Testis (tissue), 2 donors: ENCODE measurements at regions not wholly inside any gene's neighbourhood (a gene's known extent, or its start where the extent isn't known, plus 50 kb on each side); places are given as distances from the start of the nearest gene placed in this dataset.
"Not testable (repeated sequence)": the region's sequence is repeated elsewhere in the genome, so short reads cannot be mapped to it uniquely, and the experiment has no call there.

ENCODE experiments used
- DNase-seq: peaks from one replicate; pipeline ENCODE4 v3.0.0-alpha.2; 2019
- H3K27ac ChIP-seq, 2 donors: fragments of 200-600 bp; sonication (generic); one replicate each; pipeline ENCODE4 v1.5.1; 2019
- H3K27me3 ChIP-seq: fragments of 200-600 bp; sonication (generic); one replicate; pipeline ENCODE4 v1.5.1; 2019
- H3K36me3 ChIP-seq: fragments of 200-600 bp; sonication (generic); one replicate; pipeline ENCODE4 v1.5.1; 2017; ENCODE audit warnings: low read depth; ENCODE audit errors: missing control alignments
- H3K4me1 ChIP-seq: fragments of 200-600 bp; sonication (generic); one replicate; pipeline ENCODE4 v1.5.1; 2019
- H3K4me3 ChIP-seq, 2 donors: fragments of 200-600 bp; sonication (generic); one replicate each; pipeline ENCODE4 v1.5.1; 2017 to 2019
- H3K9me3 ChIP-seq: fragments of 200-600 bp; sonication (generic); one replicate; pipeline ENCODE4 v1.5.1; 2017
- POLR2A ChIP-seq: fragments of 450-650 bp; IDR thresholded peaks from one replicate; pipeline ENCODE4 v1.6.1; 2017; ENCODE audit warnings: antibody characterized with exemption, mild to moderate bottlenecking, moderate library complexity
- WGBS, 2 donors: methylation state at CpG; one replicate each; pipeline ENCODE4 v1.1.5; 2018; 5-methylcytosine and 5-hydroxymethylcytosine counted together
- intact Hi-C: fragments of 100-400 bp; cut with DNase I; formaldehyde crosslinking; loops from one replicate; pipeline ENCODE4 v1.15.1; 2023; ENCODE audit warnings: low total_unique reads
- TF ChIP-seq, protein P1 (sequence below), 3 experiments: fragments of 450-650 bp in 2 of 3; fragments of 200-600 bp in 1 of 3; sonication (generic) in 1 of 3; IDR thresholded peaks; one replicate each; pipeline ENCODE4 v1.5.1; 2016 to 2019; ENCODE audit warnings: antibody characterized with exemption in 3 of 3, mild to moderate bottlenecking in 2 of 3, moderate library complexity in 1 of 3

- H3K4me1 ChIP-seq: no peaks in the 10 kb centered on the region
- TF ChIP-seq POLR2A: no peak
- TF ChIP-seq, protein P1, sequence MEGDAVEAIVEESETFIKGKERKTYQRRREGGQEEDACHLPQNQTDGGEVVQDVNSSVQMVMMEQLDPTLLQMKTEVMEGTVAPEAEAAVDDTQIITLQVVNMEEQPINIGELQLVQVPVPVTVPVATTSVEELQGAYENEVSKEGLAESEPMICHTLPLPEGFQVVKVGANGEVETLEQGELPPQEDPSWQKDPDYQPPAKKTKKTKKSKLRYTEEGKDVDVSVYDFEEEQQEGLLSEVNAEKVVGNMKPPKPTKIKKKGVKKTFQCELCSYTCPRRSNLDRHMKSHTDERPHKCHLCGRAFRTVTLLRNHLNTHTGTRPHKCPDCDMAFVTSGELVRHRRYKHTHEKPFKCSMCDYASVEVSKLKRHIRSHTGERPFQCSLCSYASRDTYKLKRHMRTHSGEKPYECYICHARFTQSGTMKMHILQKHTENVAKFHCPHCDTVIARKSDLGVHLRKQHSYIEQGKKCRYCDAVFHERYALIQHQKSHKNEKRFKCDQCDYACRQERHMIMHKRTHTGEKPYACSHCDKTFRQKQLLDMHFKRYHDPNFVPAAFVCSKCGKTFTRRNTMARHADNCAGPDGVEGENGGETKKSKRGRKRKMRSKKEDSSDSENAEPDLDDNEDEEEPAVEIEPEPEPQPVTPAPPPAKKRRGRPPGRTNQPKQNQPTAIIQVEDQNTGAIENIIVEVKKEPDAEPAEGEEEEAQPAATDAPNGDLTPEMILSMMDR (IDR thresholded peaks at IDR 0.05): no peak
- no peaks in the 10 kb centered on the region for H3K36me3 ChIP-seq
- intact Hi-C loops: no loop called here
- no peak for DNase-seq
- no peak overlapping the region for H3K27ac ChIP-seq
- no peaks in the 10 kb centered on the region for H3K27me3 ChIP-seq
- H3K4me3 ChIP-seq: no peak overlapping the region
- 77% methylated on average over 2 of the region's 2 CpGs for WGBS, 2 donors
- no peaks in the 10 kb centered on the region for H3K9me3 ChIP-seq
These were observed 112.6 kb upstream of the TNPO1 start for GRCh38 chr5:72703876-72704275.

DNA sequence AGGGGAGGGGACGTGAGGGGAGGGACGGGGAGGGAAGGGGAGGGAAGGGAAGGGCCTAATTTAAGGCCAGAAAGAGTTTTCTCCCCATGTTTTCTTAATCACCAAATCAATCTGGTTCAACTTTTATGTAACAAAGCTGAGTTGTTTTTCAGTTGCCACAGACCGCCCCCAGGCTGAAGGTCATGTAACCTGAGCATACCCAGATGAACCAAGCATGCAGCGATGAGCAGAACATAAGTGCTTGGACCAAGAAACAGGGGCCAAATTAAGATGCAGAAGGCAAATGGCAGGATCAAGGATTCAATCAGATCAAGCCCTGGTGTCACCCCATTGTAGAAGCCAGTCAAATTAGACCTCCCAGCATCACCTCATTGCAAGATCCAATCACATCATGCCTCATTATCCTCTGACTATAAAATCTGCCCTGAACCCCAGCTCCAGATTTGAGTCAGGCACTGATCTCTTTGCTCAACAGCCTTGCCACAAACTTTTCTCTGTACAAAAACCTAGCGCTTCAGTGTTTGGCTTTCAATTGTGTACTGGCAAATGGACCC lies 113.5 kb upstream of the TNPO1 start:
- TF ChIP-seq, protein P1 (IDR thresholded peaks at IDR 0.05): no peak
- TF ChIP-seq POLR2A: no peak
- Histone ChIP-seq H3K4me1 (no peaks in the 10 kb centered on the region), H3K4me3 (no peak overlapping the region), H3K9me3 (no peaks in the 10 kb centered on the region), H3K27me3 (no peaks in the 10 kb centered on the region), H3K27ac (no peak overlapping the region), H3K36me3 (no peaks in the 10 kb centered on the region)
- WGBS, 2 donors: 80 to 98% methylated on average over 5 of the region's 5 CpGs
- intact Hi-C loops: no loop called here
- no peak for DNase-seq

GRCh38 chr5:72702105-72702504 lies 114.4 kb upstream of the TNPO1 start:
- H3K27me3 ChIP-seq, H3K27ac ChIP-seq, DNase-seq, intact Hi-C loops, H3K36me3 ChIP-seq, H3K9me3 ChIP-seq, H3K4me1 ChIP-seq, H3K4me3 ChIP-seq: not testable (repeated sequence)

GRCh38 chr5:72698481-72698880 lies 118.0 kb upstream of the TNPO1 start:
- no peak for DNase-seq
- Histone ChIP-seq H3K4me1 (no peaks in the 10 kb centered on the region), H3K4me3 (no peak overlapping the region), H3K9me3 (no peaks in the 10 kb centered on the region), H3K27me3 (no peaks in the 10 kb centered on the region), H3K27ac (no peak overlapping the region), H3K36me3 (no peaks in the 10 kb centered on the region)
- 48 to 52% methylated on average over 4 of the region's 4 CpGs for WGBS, 2 donors
- TF ChIP-seq POLR2A: no peak
- TF ChIP-seq, protein P1 (IDR thresholded peaks at IDR 0.05): no peak
- intact Hi-C loops: no loop called here

- no peak for TF ChIP-seq POLR2A
- TF ChIP-seq, protein P1 (IDR thresholded peaks at IDR 0.05): no peak
- intact Hi-C loops: no loop called here
- Histone ChIP-seq H3K4me1 (no peaks in the 10 kb centered on the region), H3K27me3 (no peaks in the 10 kb centered on the region), H3K27ac (no peak overlapping the region), H3K4me3 (no peak overlapping the region), H3K36me3 (no peaks in the 10 kb centered on the region), H3K9me3 (no peaks in the 10 kb centered on the region)
- DNase-seq: no peak
- 90 to 94% methylated on average over 2 of the region's 2 CpGs for WGBS, 2 donors
These were observed 118.8 kb upstream of the TNPO1 start for GRCh38 chr5:72697622-72698021.
